Smooth muscle cell (in vitro differentiated cells): ENCODE measurements at regions not wholly inside any gene's neighbourhood (a gene's known extent, or its start where the extent isn't known, plus 50 kb on each side); places are given as distances from the start of the nearest gene placed in this dataset.
A peak's percentile ranks its signal among the peaks of the same experiment; 100 is the strongest.

ENCODE experiments used
- DNase-seq: peaks from one replicate; lab custom pipeline; 2025; ENCODE audit not compliant: unreplicated experiment; lab: John Stamatoyannopoulos, UW
- H2AFZ ChIP-seq: fragments of 200-600 bp; sonication (generic); 2 replicates; pipeline ENCODE4 v1.6.0; 2016; ENCODE audit warnings: antibody characterized with exemption, low read depth, mild to moderate bottlenecking
- H3F3A ChIP-seq: fragments of 200-600 bp; sonication (generic); 2 replicates; pipeline ENCODE4 v1.6.0; 2017; ENCODE audit warnings: antibody characterized with exemption, low read depth
- H3K27ac ChIP-seq: fragments of 200-600 bp; sonication (generic); 2 replicates; pipeline ENCODE4 v1.5.1; 2016; ENCODE audit warnings: low read depth, mild to moderate bottlenecking
- H3K27me3 ChIP-seq: fragments of 200-600 bp; sonication (generic); 2 replicates; pipeline ENCODE4 v1.6.1; 2016; ENCODE audit warnings: low read depth, mild to moderate bottlenecking
- H3K36me3 ChIP-seq: fragments of 200-600 bp; sonication (generic); 2 replicates; pipeline ENCODE4 v1.5.1; 2016; ENCODE audit warnings: low read depth
- H3K4me1 ChIP-seq: fragments of 200-600 bp; sonication (generic); 2 replicates; pipeline ENCODE4 v1.5.1; 2016; ENCODE audit warnings: low read depth
- H3K4me2 ChIP-seq: fragments of 200-600 bp; sonication (generic); 2 replicates; pipeline ENCODE4 v1.6.0; 2016; ENCODE audit warnings: mild to moderate bottlenecking
- H3K4me3 ChIP-seq: fragments of 200-600 bp; sonication (generic); 2 replicates; pipeline ENCODE4 v1.5.1; 2016; ENCODE audit warnings: mild to moderate bottlenecking
- H3K79me2 ChIP-seq: fragments of 200-600 bp; sonication (generic); 2 replicates; pipeline ENCODE4 v1.6.0; 2016; ENCODE audit warnings: low read depth, mild to moderate bottlenecking
- H3K9ac ChIP-seq: fragments of 200-600 bp; sonication (generic); 2 replicates; pipeline ENCODE4 v1.6.0; 2016; ENCODE audit warnings: low read depth
- H3K9me3 ChIP-seq: fragments of 200-600 bp; sonication (generic); replicated peaks from 2 replicates; pipeline ENCODE4 v1.5.1; 2016; ENCODE audit warnings: low read depth
- H4K20me1 ChIP-seq: fragments of 200-600 bp; sonication (generic); 2 replicates; pipeline ENCODE4 v1.6.0; 2016; ENCODE audit warnings: low read depth
- CTCF ChIP-seq: fragments of 200-600 bp; sonication (generic); IDR thresholded peaks from 2 replicates; pipeline ENCODE4 v1.5.1; 2017; ENCODE audit warnings: borderline replicate concordance, mild to moderate bottlenecking, antibody characterized with exemption; ENCODE audit not compliant: insufficient read depth, poor library complexity, severe bottlenecking
- WGBS: methylation state at CpG from one replicate; pipeline ENCODE4 v1.1.7; 2016; ENCODE audit warnings: low lambda C conversion rate; 5-methylcytosine and 5-hydroxymethylcytosine counted together

GRCh38 chr2:133843551-133843950 lies 275.3 kb upstream of the NCKAP5 start:
- no peak overlapping the region for H2AFZ ChIP-seq
- no peak overlapping the region for H3K9ac ChIP-seq
- no peaks in the 10 kb centered on the region for H3K36me3 ChIP-seq
- no peak for DNase-seq
- no peak overlapping the region for H3K27ac ChIP-seq
- peaks cover 7% of the 10 kb centered on the region for H3K27me3 ChIP-seq
- H3K79me2 ChIP-seq, result no peaks in the 10 kb centered on the region
- no peak overlapping the region for H3K4me3 ChIP-seq
- H3K9me3 ChIP-seq, result no peaks in the 10 kb centered on the region
- WGBS, result 89% methylated on average over 6 of the region's 6 CpGs
- no peak for TF ChIP-seq CTCF
- no peaks in the 10 kb centered on the region for H3F3A ChIP-seq
- no peaks in the 10 kb centered on the region for H4K20me1 ChIP-seq
- no peak overlapping the region for H3K4me2 ChIP-seq
- H3K4me1 ChIP-seq, result no peaks in the 10 kb centered on the region

- peaks cover 7% of the 10 kb centered on the region for H3K27me3 ChIP-seq
- H2AFZ ChIP-seq, result no peak overlapping the region
- no peak overlapping the region for H3K27ac ChIP-seq
These were observed 276.1 kb upstream of the NCKAP5 start for GRCh38 chr2:133844214-133844892.

GRCh38 chr2:133846476-133846875 lies 278.2 kb upstream of the NCKAP5 start:
- no peak for TF ChIP-seq CTCF
- no peaks in the 10 kb centered on the region for H3K4me1 ChIP-seq

More at GRCh38 chr2:133844214-133844892, 276.1 kb upstream of the NCKAP5 start:
- Histone ChIP-seq H3K9ac (no peak overlapping the region), H3K36me3 (no peaks in the 10 kb centered on the region), H3K4me1 (no peaks in the 10 kb centered on the region), H3K4me3 (no peak overlapping the region), H3F3A (no peaks in the 10 kb centered on the region), H4K20me1 (no peaks in the 10 kb centered on the region), H3K79me2 (no peaks in the 10 kb centered on the region), H3K9me3 (no peaks in the 10 kb centered on the region), H3K4me2 (no peak overlapping the region)
- TF ChIP-seq CTCF, result peak; percentile 92
- DNase-seq, result peak; percentile 3
- 25% methylated on average over 9 of the region's 9 CpGs for whole genome bisulfite sequencing

GRCh38 chr2:133847591-133847990 lies 279.3 kb upstream of the NCKAP5 start:
- Histone ChIP-seq H2AFZ (no peak overlapping the region), H4K20me1 (no peaks in the 10 kb centered on the region), H3K36me3 (no peaks in the 10 kb centered on the region), H3K4me3 (no peak overlapping the region), H3K4me1 (no peaks in the 10 kb centered on the region), H3F3A (no peaks in the 10 kb centered on the region), H3K79me2 (no peaks in the 10 kb centered on the region), H3K4me2 (no peak overlapping the region), H3K27ac (no peak overlapping the region), H3K9me3 (no peaks in the 10 kb centered on the region), H3K27me3 (peaks cover 7% of the 10 kb centered on the region), H3K9ac (no peak overlapping the region)
- no peak for TF ChIP-seq CTCF
- WGBS, result 93% methylated on average over 5 of the region's 5 CpGs
- DNase-seq, result no peak

More at GRCh38 chr2:133846476-133846875, 278.2 kb upstream of the NCKAP5 start:
- H3K4me2 ChIP-seq, result no peak overlapping the region
- H3K4me3 ChIP-seq, result no peak overlapping the region
- no peaks in the 10 kb centered on the region for H3K36me3 ChIP-seq
- H2AFZ ChIP-seq, result no peak overlapping the region
- H3K79me2 ChIP-seq, result no peaks in the 10 kb centered on the region
- WGBS, result 86% methylated on average over 4 of the region's 4 CpGs
- H3K9ac ChIP-seq, result no peak overlapping the region
- no peaks in the 10 kb centered on the region for H3F3A ChIP-seq
- H3K9me3 ChIP-seq, result no peaks in the 10 kb centered on the region
- DNase-seq, result no peak
- H4K20me1 ChIP-seq, result no peaks in the 10 kb centered on the region
- no peak overlapping the region for H3K27ac ChIP-seq
- peaks cover 7% of the 10 kb centered on the region for H3K27me3 ChIP-seq
